GM12892 (cell line): ENCODE measurements at regions not wholly inside any gene's neighbourhood (a gene's known extent, or its start where the extent isn't known, plus 50 kb on each side); places are given as distances from the start of the nearest gene placed in this dataset.

Experiments used
- POLR2A ChIP-seq: IDR thresholded peaks from 2 replicates; pipeline ENCODE4 v1.6.1; 2011; ENCODE audit warnings: low read depth, low read length, control low read depth
- POLR2AphosphoS5 ChIP-seq: IDR thresholded peaks from 2 replicates; pipeline ENCODE4 v1.6.1; 2011; ENCODE audit warnings: low read depth, low read length, control low read depth
- TAF1 ChIP-seq: IDR thresholded peaks from 2 replicates; pipeline ENCODE4 v1.6.1; 2011; ENCODE audit warnings: low read depth, mild to moderate bottlenecking, control low read depth, low read length, borderline replicate concordance

DNA sequence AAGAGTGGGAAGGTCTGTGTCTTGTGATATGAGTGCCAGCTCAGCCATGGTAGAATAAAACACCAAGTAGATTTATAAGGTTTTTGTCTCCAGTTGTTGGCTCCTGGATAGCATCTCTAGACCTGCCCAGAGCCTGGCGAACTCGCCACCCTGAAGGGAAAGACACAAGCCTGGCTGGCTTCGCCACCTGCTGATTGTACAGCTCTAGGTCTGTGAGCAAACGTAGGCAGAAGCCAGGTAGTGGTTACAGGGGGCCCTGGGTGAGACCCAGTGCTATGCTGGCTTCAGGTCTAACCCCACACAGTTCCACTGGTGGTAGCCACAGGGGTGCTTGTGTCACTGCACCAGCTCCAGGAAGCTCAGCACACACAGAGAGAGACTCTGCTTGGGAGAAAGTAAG, 100.5 kb downstream of the BLTP1 start:
- TF ChIP-seq POLR2AphosphoS5, result no peak
- TF ChIP-seq POLR2A, result no peak
- no peak for TF ChIP-seq TAF1
